Right hindlimb (tissue), 1 donor: ENCODE measurements at regions not wholly inside any gene's neighbourhood (a gene's known extent, or its start where the extent isn't known, plus 50 kb on each side); places are given as distances from the start of the nearest gene placed in this dataset.

Experiments used
- DNase-seq: peaks from one replicate; pipeline ENCODE4 v3.0.0-alpha.2; 2018

- no peak for DNase-seq
Observed at GRCh38 chr2:180656455-180656847, 324.0 kb upstream of the UBE2E3 start.

GRCh38 chr2:180655842-180656454 is 324.5 kb upstream of the UBE2E3 start:
- no peak for DNase-seq

- DNase-seq, result no peak
Observed at GRCh38 chr2:180655393-180655792, 325.0 kb upstream of the UBE2E3 start.

GRCh38 chr2:180653481-180653880 is 326.9 kb upstream of the UBE2E3 start:
- DNase-seq, result no peak

- DNase-seq, result no peak
Observed at GRCh38 chr2:180652794-180653193, 327.6 kb upstream of the UBE2E3 start.

DNA sequence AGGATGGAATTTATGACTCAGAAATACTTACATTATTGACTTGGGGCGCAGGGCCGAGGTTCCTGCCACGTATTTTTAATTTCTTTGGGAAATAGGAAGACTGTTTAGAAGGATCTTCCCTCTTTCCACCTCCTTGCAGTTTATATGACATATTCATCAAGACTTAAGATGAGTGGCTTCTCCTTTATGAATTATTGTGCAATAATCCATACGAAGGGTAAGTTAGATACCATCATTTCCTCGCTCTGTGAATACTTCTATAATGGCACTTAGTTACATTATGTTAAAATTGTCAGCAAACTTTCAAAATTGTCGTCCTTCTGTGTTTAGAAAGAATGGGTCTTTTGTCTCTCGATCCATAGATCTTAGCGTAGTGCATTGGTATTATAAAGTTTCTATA is 328.8 kb upstream of the UBE2E3 start:
- no peak for DNase-seq

- DNase-seq, result peak; percentile 78
Observed at GRCh38 chr2:180647621-180648020, 332.8 kb upstream of the UBE2E3 start.

GRCh38 chr2:180647221-180647620 is 333.2 kb upstream of the UBE2E3 start:
- peak; percentile 24 for DNase-seq

DNA sequence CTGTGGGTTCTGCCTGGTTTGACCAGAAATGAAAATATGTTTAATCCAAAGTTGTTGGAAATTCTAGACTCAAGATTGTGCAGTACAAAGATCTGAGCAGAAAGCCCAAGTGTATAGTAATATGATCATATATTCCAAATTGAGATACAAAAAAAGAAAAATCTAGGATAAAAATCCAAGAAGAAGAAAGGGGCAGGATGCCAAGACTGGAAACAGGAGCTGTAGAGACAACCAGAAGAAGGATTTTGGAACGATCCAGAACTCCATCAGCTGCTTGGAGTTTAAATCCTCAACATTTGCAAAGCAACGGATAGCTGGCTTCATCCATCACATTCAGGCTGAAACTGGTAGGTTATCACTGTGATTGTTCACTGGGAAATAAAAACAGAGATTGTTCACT is 333.6 kb upstream of the UBE2E3 start:
- DNase-seq, result no peak

- DNase-seq, result no peak
Observed at GRCh38 chr2:180644709-180645108, 335.7 kb upstream of the UBE2E3 start.

- DNase-seq, result no peak
Observed at GRCh38 chr2:180630756-180631155, 349.6 kb upstream of the UBE2E3 start.

- no peak for DNase-seq
Observed at GRCh38 chr2:180625006-180625844, 355.2 kb upstream of the UBE2E3 start.

GRCh38 chr2:180621941-180622918 is 358.2 kb upstream of the UBE2E3 start:
- DNase-seq, result no peak

- no peak for DNase-seq
Observed at GRCh38 chr2:180621366-180621765, 359.0 kb upstream of the UBE2E3 start.

GRCh38 chr2:180618570-180618969 is 361.8 kb upstream of the UBE2E3 start:
- DNase-seq, result no peak

GRCh38 chr2:180614776-180615175 is 365.6 kb upstream of the UBE2E3 start:
- DNase-seq, result no peak

- no peak for DNase-seq
Observed at GRCh38 chr2:180609626-180610340, 370.6 kb upstream of the UBE2E3 start.

DNA sequence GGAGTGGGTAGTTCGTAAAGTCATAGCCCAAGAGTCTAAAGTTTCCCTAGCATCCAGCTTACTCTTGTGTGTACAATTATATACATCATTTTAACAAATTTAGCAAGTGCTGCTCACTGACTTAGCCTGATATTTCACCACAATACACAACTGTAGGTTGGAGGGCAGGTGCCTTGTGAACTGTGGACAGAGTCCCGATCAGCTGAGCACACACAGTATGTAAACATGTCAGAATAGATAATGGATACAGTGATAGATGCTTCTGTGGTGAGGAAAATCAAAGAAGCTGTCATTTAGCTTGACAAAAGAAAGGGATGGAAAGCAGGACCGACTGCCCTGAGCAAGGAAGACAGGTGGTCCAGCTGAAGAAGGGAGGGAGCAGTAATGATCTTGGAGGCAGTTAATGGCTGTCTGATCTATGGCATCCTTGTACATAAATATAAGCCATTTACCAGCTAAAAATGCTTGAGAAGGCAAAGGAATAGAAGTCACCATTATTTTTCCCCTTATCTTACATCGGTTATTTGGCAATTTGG is 372.8 kb upstream of the UBE2E3 start:
- DNase-seq, result no peak

GRCh38 chr2:180604077-180604476 is 376.3 kb upstream of the UBE2E3 start:
- no peak for DNase-seq

DNA sequence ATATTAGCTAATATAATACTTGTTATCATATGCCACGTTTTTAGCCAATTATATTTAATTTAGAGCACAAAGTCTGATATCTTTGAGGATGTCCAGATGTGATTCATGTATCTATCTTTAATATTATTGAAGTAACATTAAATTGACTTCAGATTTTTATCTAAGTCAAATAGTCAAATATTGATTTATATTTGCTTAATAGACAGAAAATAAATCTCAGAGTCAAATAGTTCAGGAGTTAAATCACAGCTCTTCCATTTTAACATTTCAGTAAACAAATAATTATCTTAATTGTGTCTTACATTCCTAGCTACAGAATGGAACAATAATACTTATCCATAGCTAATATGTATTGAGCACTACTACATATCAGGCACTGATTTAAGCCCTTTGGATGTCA is 379.4 kb upstream of the UBE2E3 start:
- DNase-seq, result no peak

- DNase-seq, result no peak
Observed at GRCh38 chr2:180599804-180600203, 380.6 kb upstream of the UBE2E3 start.

GRCh38 chr2:180597179-180597578 is 383.2 kb upstream of the UBE2E3 start:
- DNase-seq, result no peak
